CD14-positive monocyte (primary cell): ENCODE measurements at regions not wholly inside any gene's neighbourhood (a gene's known extent, or its start where the extent isn't known, plus 50 kb on each side); places are given as distances from the start of the nearest gene placed in this dataset.

ENCODE experiments used
- DNase-seq, 3 donors: peaks; one replicate each; pipeline ENCODE4 v3.0.0-alpha.2; 2011 to 2022
- H2AFZ ChIP-seq: 2 replicates; pipeline ENCODE4 v1.6.0; 2012; ENCODE audit warnings: mild to moderate bottlenecking, low read depth, low read length, inconsistent platforms; ENCODE audit not compliant: insufficient read depth, poor library complexity, severe bottlenecking
- H3K27ac ChIP-seq, 2 donors: 1 replicate in 1 of 2; 2 replicates in 1 of 2; pipeline ENCODE4 v1.5.1; 2012 to 2013; ENCODE audit warnings: low read length in 2 of 2, control low read depth in 1 of 2, inconsistent platforms in 1 of 2, low read depth in 1 of 2, mild to moderate bottlenecking in 1 of 2
- H3K27me3 ChIP-seq, 2 donors: one replicate each; pipeline versions ENCODE4 v1.6.0 to v1.6.1; 2011 to 2013; ENCODE audit warnings: low read length in 2 of 2; ENCODE audit not compliant: control insufficient read depth in 2 of 2, insufficient read depth in 2 of 2
- H3K36me3 ChIP-seq, 2 donors: replicated peaks in 1 of 2; 1 replicate in 1 of 2; 2 replicates in 1 of 2; pipeline versions ENCODE4 v1.5.1 to v1.6.1; 2012 to 2013; ENCODE audit warnings: low read length in 2 of 2, control low read depth in 1 of 2, inconsistent platforms in 1 of 2, mild to moderate bottlenecking in 1 of 2; ENCODE audit not compliant: insufficient read depth in 2 of 2, control insufficient read depth in 1 of 2
- H3K4me1 ChIP-seq, 2 donors: 1 replicate in 1 of 2; 2 replicates in 1 of 2; pipeline versions ENCODE4 v1.5.1 to v1.6.1; 2012 to 2013; ENCODE audit warnings: low read length in 2 of 2, control low read depth in 1 of 2, inconsistent platforms in 1 of 2, mild to moderate bottlenecking in 1 of 2, moderate library complexity in 1 of 2; ENCODE audit not compliant: insufficient read depth in 2 of 2, control insufficient read depth in 1 of 2
- H3K4me2 ChIP-seq: replicated peaks from 2 replicates; pipeline ENCODE3; 2012; ENCODE audit warnings: low read length, moderate library complexity, mild to moderate bottlenecking; ENCODE audit not compliant: poor library complexity, severe bottlenecking; ENCODE audit errors: extremely low read depth
- H3K4me3 ChIP-seq, 3 experiments: fragments of 200-600 bp in 1 of 3; sonication (generic) in 1 of 3; replicated peaks in 1 of 3; 1 replicate in 2 of 3; 2 replicates in 1 of 3; pipeline ENCODE4 v1.5.1; 2011 to 2013; ENCODE audit warnings: low read length in 3 of 3, mild to moderate bottlenecking in 3 of 3, control low read depth in 2 of 3, low read depth in 2 of 3, inconsistent platforms in 1 of 3, moderate library complexity in 1 of 3
- H3K79me2 ChIP-seq: 2 replicates; pipeline ENCODE4 v1.6.0; 2012; ENCODE audit warnings: mild to moderate bottlenecking, control low read depth, inconsistent platforms, low read length, moderate library complexity; ENCODE audit not compliant: insufficient read depth
- H3K9ac ChIP-seq: 2 replicates; pipeline ENCODE4 v1.6.0; 2017; ENCODE audit warnings: low read length, mild to moderate bottlenecking; ENCODE audit not compliant: insufficient read depth, poor library complexity, severe bottlenecking
- H3K9me3 ChIP-seq, 2 donors: replicated peaks in 1 of 2; 1 replicate in 1 of 2; 2 replicates in 1 of 2; pipeline versions ENCODE4 v1.5.1 to v1.6.1; 2012 to 2013; ENCODE audit warnings: low read length in 2 of 2, control low read depth in 1 of 2; ENCODE audit not compliant: control insufficient read depth in 1 of 2, insufficient read depth in 1 of 2
- H4K20me1 ChIP-seq: 2 replicates; pipeline ENCODE4 v1.6.0; 2012; ENCODE audit warnings: mild to moderate bottlenecking, low read length, control low read depth, moderate library complexity; ENCODE audit not compliant: insufficient read depth
- H3K27ac Mint-ChIP-seq, 7 donors: one replicate each; pipeline ENCODE4 v1.8.0; 2020; ENCODE audit warnings: mild to moderate bottlenecking in 7 of 7, mixed read lengths in 7 of 7, moderate library complexity in 6 of 7, inconsistent platforms in 2 of 7
- H3K27me3 Mint-ChIP-seq, 3 donors: one replicate each; pipeline ENCODE4 v1.8.0; 2021 to 2022; ENCODE audit warnings: low read depth in 3 of 3, mild to moderate bottlenecking in 3 of 3, mixed read lengths in 3 of 3, moderate library complexity in 3 of 3, inconsistent platforms in 1 of 3
- H3K36me3 Mint-ChIP-seq, 2 donors: one replicate each; pipeline ENCODE4 v1.8.0; 2020; ENCODE audit warnings: mixed read lengths in 2 of 2, inconsistent platforms in 1 of 2, mild to moderate bottlenecking in 1 of 2
- H3K4me1 Mint-ChIP-seq: one replicate; pipeline ENCODE4 v1.8.0; 2020; ENCODE audit warnings: mild to moderate bottlenecking, mixed read lengths
- H3K4me3 Mint-ChIP-seq, 2 donors: one replicate each; pipeline ENCODE4 v1.8.0; 2020; ENCODE audit warnings: mild to moderate bottlenecking in 2 of 2, mixed read lengths in 2 of 2, moderate library complexity in 1 of 2
- H3K9me3 Mint-ChIP-seq, 7 donors: one replicate each; pipeline ENCODE4 v1.8.0; 2020 to 2022; ENCODE audit warnings: mixed read lengths in 7 of 7, mild to moderate bottlenecking in 6 of 7, moderate library complexity in 6 of 7, inconsistent platforms in 2 of 7
- WGBS: methylation state at CpG from one replicate; pipeline ENCODE4 v1.1.5; 2013; ENCODE audit warnings: missing lambda C conversion rate; ENCODE audit not compliant: insufficient coverage; 5-methylcytosine and 5-hydroxymethylcytosine counted together
- intact Hi-C, 2 donors: fragments of 100-400 bp; cut with micrococcal nuclease; formaldehyde crosslinking; loops; one replicate each; pipeline versions ENCODE4 v1.15.0 to v1.15.1; 2023
- TF ChIP-seq, protein P1 (sequence below): fragments of 200-600 bp; IDR thresholded peaks from one replicate; pipeline ENCODE4 v1.8.0; 2022; ENCODE audit warnings: antibody characterized with exemption, mild to moderate bottlenecking

DNA sequence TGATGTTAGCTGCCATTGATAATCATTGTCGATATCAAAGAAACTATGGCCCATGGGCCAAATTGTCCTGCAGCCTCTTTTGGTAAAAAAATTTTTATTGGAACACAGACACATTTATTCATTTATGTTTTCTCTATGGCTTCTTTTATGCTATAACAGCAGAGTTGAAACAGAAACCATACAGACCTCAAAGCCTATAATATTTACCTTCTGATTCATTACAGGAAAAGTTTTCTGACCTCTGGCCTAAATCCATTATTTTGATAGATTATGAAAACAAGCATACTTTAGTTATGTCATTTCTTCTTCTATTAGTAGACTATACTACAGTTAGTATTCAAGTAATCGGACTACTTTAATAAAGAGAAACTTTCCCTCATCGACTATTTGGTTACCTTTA, 349.7 kb upstream of the GALNT5 start:
- WGBS = no CpG with 5 or more reads among the region's 3 CpGs
- intact Hi-C loops = no loop called here
- H3K27ac Mint-ChIP-seq = no peak overlapping the region
- Histone ChIP-seq H3K9me3 (no peaks in the 10 kb centered on the region), H3K79me2 (no peaks in the 10 kb centered on the region), H3K4me2 (no peak overlapping the region), H3K4me3 (no peak overlapping the region), H3K36me3 (no peaks in the 10 kb centered on the region), H4K20me1 (no peaks in the 10 kb centered on the region), H3K27ac (no peak overlapping the region), H3K4me1 (no peaks in the 10 kb centered on the region), H3K9ac (no peak overlapping the region), H3K27me3 (peaks cover 0 to 2% of the 10 kb centered on the region in 2 donors), H2AFZ (no peak overlapping the region)
- H3K9me3 Mint-ChIP-seq = peaks cover 0 to 1% (median 0%) of the 10 kb centered on the region in 7 donors
- DNase-seq = no peak
- H3K4me1 Mint-ChIP-seq = no peaks in the 10 kb centered on the region
- H3K36me3 Mint-ChIP-seq = no peaks in the 10 kb centered on the region
- TF ChIP-seq, protein P1, sequence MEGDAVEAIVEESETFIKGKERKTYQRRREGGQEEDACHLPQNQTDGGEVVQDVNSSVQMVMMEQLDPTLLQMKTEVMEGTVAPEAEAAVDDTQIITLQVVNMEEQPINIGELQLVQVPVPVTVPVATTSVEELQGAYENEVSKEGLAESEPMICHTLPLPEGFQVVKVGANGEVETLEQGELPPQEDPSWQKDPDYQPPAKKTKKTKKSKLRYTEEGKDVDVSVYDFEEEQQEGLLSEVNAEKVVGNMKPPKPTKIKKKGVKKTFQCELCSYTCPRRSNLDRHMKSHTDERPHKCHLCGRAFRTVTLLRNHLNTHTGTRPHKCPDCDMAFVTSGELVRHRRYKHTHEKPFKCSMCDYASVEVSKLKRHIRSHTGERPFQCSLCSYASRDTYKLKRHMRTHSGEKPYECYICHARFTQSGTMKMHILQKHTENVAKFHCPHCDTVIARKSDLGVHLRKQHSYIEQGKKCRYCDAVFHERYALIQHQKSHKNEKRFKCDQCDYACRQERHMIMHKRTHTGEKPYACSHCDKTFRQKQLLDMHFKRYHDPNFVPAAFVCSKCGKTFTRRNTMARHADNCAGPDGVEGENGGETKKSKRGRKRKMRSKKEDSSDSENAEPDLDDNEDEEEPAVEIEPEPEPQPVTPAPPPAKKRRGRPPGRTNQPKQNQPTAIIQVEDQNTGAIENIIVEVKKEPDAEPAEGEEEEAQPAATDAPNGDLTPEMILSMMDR = no peak
- peaks cover 0 to 2% (median 0%) of the 10 kb centered on the region in 3 donors for H3K27me3 Mint-ChIP-seq
- no peak overlapping the region for H3K4me3 Mint-ChIP-seq

DNA sequence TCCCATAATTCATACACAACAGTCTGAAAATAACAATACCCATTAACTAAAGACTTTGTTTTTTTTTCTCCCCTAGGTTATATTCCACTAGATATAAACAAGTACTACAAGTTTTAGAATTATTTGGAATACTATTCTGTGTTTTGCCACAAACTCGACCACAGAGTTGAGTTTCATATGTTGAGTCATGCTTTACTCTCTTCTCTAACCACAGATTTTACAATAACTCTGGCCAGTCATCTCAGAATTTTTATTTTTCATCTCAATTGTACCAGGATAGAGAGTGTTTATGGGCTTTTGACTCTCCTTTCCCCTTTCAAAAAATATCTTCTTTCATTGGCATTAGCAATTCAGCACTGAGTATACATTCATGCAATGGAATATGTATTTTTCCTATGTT, 348.7 kb upstream of the GALNT5 start:
- H3K4me2 ChIP-seq = no peak overlapping the region
- H3K79me2 ChIP-seq = no peaks in the 10 kb centered on the region
- WGBS = no CpG with 5 or more reads among the region's 1 CpG
- Mint-ChIP-seq H3K27ac (no peak overlapping the region), H3K27me3 (peaks cover 0 to 2% (median 0%) of the 10 kb centered on the region in 3 donors), H3K9me3 (peaks cover 0 to 1% (median 0%) of the 10 kb centered on the region in 7 donors), H3K4me1 (no peaks in the 10 kb centered on the region), H3K36me3 (no peaks in the 10 kb centered on the region), H3K4me3 (no peak overlapping the region)
- H3K4me1 ChIP-seq = no peaks in the 10 kb centered on the region
- TF ChIP-seq, protein P1 = no peak
- H3K36me3 ChIP-seq = no peaks in the 10 kb centered on the region
- intact Hi-C loops = no loop called here
- H3K9me3 ChIP-seq = no peaks in the 10 kb centered on the region
- no peak overlapping the region for H2AFZ ChIP-seq
- H3K27me3 ChIP-seq = peaks cover 0 to 2% of the 10 kb centered on the region in 2 donors
- no peak overlapping the region for H3K27ac ChIP-seq
- H3K9ac ChIP-seq = no peak overlapping the region
- DNase-seq = no peak
- H4K20me1 ChIP-seq = no peaks in the 10 kb centered on the region
- H3K4me3 ChIP-seq = no peak overlapping the region
